Stimulated activated CD4-positive, alpha-beta T cell treated with anti-CD3 and anti-CD28 coated beads, Interleukin-1b, Interleukin-23, amount 100 ng/mL, for 4 hours (primary cell): ENCODE measurements at regions not wholly inside any gene's neighbourhood (a gene's known extent, or its start where the extent isn't known, plus 50 kb on each side); places are given as distances from the start of the nearest gene placed in this dataset.
"Not testable (repeated sequence)": the region's sequence is repeated elsewhere in the genome, so short reads cannot be mapped to it uniquely, and the experiment has no call there.

Experiments
- DNase-seq, 2 donors: peaks; one replicate each; pipeline ENCODE4 v3.0.0-alpha.2; 2020; ENCODE audit warnings: low read depth in 2 of 2

DNA sequence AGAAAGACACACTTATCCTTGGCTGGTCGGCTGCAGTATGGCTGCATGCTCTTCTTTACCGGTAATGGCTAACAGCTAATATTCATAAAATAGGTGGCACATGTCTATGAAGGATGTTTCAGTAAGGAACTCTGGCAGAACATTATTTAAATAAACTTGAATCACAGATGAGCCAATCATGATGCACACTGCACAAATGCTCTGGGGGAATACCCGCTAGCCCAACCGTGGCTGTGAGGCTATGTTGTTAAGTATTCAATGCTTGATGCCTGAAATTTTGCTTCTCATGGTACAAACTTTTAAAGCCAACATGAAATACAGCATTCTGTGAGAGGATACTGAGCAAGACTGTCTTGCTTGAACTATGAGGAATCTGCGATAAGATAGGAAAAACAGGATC, 505.8 kb downstream of the ZEB2 start:
- DNase-seq, result no peak

DNA sequence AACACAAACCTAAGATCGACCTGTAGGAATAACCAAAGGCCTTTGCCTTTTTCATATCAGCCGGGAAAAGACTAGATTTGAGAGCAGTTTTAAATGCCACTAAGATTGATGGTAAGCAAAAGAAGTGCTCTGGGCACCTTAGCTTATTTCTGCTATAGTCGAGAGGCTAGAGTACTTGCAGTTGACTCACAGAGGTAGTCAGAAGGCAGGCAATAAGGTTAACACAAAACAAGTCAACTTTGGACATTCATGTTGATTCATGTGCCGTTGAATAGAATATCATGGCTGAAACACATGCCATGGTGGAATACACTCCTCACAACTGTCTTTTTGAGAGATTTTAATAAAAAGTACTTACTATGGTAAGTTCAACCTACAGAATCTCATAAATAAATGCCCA, 507.6 kb downstream of the ZEB2 start:
- DNase-seq, result no peak

DNA sequence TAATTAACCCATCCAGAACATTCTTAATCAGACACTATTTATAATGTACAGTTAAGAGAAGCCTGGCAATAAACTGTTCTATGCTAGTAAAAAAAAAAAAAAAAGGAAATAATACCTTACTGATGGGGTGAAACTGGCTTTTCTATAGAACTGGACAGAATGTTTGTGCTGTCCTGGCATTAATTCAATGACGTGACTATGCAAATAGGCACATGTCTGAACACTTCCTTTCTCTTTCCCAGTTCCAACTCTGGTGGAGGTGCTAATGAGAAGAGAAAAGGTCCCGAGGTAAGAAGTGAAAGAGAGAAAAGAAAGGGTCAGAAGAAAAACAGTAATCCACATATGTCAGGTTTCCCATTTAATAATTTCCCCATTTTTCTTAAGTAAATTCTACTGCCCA, 508.4 kb downstream of the ZEB2 start:
- no peak for DNase-seq

DNA sequence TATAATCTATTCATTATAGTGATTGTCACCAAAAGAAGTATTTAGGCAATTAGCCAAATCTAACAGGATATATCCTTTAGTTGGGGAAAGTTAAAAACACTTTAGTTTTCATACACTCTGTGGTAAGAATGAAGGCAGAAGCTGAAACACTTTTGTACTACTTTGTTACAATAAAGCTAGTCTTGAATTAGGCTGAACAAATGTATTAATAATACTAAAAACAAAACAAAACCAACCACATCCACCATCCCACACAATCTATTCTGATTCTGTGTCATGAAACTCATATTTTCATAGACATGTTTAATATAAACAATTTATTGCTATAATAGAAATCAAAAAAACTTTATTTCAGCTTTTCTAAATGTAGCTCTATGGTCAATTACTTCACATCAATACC, 508.8 kb downstream of the ZEB2 start:
- DNase-seq, result no peak

DNA sequence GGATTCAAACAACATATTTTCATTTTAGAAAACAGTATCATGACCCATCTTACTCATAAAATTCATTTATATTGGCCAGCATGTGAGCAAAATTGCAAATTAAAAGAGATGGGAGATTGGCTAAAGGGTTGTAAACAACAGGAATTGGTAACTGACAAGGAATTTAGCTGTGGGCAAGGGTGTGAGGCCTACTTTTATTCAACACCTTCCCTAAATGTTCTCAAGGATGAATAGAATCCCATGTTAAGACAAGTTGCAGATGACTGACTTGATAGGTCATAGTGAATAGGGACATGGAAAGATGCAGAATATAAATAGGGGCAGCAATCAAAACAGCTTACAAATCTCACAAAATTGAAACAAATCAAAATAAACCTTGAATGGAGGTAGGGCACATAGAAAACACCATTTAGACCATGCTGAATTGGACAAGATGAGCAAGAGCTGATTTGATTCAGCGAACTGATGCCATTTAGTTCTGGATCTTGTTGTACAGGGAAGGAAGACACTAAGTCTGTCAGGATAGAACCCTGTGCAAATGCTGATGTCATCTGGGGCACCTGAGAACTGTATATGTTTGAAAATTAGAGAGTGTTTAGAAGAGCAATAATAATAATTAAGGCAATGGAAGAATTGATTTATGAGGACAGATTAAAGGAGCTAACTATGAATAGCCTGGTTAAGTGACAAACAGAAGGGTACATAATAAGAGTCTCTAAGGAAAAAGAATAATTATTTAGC, 509.7 kb downstream of the ZEB2 start:
- DNase-seq, result no peak

DNA sequence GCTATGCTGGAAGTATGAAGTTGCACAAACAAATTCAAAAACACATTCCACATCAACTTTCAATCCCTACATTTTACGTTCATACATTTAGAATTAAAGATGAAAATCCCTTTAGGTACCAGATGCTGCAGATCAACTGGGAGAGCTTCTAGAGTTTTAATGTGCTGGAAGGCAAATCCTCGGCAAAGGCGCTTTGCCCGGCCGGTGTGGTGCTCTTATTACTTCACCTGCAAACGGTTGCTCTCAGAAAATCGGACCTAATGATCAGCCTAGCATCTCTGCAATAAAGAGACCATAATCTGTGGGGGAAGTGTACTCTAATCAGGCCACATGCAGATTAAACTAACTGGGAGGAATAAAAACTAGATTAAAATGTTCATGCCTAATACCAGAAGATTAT, 513.8 kb downstream of the ZEB2 start:
- DNase-seq, result no peak

DNA sequence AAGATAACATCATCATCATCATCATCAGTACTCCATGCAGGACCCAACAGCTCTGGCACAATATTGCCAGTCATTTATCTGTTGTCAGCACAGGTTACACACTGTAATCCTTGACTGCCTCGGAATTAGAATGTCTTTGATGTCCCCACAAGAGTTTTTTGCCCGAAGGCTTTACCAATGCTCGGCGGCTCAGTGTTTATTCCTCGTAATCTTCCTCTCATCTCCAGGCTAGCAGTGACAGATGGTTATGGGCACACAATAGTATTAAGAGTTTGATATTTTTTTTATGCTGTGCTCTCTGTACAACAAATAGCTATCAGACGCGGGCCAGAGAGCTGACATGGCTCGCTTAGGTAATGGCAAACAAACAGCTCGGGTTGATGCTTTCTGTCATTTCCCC, 515.2 kb downstream of the ZEB2 start:
- no peak for DNase-seq

DNA sequence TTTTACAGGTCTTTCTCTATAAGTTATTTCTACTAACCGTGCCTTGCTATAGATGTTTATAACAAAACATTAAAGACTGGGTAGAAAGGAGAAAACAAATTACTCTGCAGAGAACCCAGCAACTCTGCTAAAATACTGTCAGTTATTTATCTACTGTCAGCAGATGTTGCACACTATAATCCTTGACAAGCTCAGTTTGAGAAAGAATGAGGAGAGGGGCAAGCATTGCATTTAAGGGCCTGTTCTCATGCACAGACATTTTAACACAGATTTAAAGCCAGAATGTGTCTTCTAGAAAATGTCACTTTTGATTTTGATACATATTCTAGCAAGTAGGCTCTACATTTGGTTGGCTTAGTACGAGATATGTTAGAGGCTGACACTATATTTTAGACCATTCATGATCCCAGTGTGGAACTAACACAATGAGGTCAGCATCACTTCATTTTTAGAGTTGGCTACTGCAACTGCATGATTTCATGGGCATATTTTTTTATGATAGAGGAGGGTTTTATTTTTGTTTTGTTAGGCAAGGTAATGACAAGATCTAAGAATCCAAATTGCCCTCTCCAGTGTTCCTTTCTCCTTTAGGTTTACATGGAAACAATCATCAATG, 516.4 kb downstream of the ZEB2 start:
- DNase-seq, result no peak

DNA sequence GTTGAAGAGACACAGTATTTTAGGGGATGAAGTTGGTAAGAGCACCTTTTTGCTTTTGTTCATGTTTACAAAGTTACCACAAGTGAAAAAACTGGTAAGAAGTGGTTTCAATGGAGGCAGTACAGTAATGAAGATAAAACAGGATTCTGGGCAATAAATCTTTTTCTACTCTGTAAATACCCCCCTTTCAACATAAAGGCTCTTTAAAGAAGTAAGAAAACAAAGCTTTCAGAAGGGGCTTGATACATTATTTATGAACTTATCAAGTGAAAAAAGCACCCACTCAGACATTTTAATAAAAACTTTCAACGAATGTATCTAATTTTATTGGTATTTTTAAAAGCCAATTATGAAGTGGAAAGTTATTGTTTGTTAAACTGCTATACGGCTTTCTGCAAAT, 522.9 kb downstream of the ZEB2 start:
- DNase-seq, result no peak

DNA sequence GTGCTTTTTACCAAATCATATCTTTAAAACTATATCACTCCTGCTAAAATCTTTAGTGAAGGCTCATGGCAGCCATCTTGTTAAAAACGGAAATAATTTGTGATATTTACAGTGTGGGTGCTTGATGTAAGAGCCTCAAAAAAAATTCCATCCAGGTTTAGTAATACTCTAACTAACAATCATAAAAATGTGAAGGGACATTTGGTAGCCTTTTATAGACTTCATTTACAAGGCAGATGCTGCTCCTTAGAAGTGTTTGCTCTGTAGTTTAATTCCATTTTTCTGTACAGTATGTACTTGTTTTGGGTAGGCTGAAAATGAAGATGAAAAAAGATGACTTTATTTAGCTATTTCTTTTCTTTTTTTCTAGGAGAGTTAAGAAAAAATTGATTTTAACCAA, 525.0 kb downstream of the ZEB2 start:
- DNase-seq, result no peak

DNA sequence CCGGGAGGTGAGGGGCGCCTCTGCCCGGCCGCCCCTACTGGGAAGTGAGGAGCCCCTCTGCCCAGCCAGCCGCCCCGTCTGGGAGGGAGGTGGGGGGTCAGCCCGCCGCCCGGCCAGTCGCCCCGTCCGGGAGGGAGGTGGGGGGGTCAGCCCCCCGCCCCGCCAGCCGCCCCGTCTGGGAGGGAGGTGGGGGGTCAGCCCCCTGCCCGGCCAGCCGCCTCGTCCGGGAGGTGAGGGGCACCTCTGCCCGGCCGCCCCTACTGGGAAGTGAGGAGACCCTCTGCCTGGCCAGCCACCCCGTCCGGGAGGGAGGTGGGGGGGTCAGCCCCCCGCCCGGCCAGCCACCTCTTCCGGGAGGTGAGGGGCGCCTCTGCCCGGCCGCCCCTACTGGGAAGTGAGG, 528.3 kb downstream of the ZEB2 start:
- DNase-seq, result not testable (repeated sequence)

DNA sequence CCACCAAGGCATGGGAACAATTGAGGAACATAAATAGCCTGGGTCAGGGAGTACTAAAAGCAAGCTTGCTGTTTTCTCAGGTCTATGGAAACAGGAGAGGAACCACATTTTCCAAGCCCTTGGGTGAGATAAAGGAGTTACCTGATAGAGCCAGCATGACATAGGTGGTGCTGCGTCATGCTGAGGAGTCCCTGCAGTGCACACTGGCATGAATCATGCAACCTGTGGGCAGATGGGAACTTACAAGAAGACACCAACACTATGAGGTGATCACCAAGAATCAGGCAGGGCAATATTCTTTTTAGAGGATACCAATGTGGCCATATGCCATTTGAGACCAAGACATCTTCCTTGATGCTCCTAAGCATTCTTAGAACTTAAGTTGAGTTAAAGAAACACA, 531.8 kb downstream of the ZEB2 start:
- DNase-seq, result no peak

DNA sequence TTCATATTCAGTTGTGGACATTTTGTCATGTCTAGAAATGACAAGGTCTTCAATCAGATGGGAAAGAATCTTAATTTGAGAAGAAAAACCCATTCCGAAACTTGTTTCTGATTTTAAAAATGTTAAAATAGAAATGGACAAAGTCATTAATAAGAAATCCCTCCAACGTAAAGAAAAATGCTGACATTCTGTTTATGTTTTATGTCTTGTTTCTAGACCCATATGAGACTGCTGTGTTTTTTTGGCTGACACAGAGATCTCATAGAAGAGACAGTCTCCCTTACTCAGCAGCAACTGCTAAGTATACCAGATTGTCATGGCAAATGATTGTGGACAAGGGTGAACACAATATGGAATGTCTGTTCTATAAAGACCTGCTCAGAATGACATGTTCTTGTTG, 538.5 kb downstream of the ZEB2 start:
- DNase-seq, result no peak

DNA sequence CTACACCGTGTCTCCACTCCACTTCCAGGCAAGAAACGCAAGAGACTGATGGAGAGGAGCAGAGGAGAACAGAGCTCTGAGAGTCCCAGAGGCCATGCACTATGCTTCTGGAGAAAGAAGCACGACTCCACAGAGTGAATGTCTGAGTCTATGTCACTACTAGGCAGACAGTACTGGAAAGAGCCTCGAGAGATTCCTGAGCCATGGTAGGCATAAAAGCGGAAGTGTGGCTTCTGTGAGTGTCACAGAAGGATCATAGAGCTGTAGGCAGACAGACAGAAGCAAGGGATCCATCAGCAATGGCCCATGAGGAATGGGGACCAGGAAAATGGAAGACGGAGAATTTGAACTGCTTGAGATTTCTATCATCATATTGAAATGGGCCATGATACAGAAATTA, 542.6 kb downstream of the ZEB2 start:
- DNase-seq, result no peak

DNA sequence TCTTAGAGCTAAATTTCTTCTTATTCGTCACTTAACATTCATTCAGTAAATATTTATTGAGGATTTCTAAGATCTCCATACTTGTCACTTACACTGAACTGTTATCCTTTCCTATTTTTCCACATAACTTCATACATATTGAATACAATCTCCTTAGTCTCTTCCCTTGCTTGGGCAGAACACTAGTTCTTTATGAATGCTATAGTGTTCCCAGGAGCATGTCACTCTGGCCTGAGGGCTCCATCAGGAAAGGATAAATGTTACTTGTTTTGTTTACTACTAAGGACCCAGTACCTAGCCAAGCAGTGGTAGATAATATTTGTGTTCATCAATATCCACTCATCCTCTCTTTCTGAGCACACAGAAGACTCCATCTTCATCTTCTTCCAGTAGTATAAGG, 544.7 kb downstream of the ZEB2 start:
- no peak for DNase-seq

DNA sequence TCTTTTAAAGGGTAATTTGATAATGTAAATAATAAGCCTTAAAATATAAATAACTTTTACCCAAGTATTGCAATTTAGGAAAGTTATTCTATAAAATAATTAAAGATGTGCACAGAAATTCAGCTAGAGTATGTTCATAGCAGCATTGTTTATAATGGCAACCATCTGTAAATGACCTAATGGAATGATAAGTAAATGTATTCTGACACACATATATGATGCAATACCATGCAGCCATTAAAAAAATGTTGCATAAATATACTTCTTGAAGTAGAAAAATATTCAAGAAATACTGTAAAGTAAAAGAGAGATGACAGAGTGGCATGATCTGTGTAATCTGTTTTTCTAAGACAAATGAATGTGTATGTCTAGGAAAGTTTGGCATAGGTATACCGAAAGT, 545.7 kb downstream of the ZEB2 start:
- no peak for DNase-seq

DNA sequence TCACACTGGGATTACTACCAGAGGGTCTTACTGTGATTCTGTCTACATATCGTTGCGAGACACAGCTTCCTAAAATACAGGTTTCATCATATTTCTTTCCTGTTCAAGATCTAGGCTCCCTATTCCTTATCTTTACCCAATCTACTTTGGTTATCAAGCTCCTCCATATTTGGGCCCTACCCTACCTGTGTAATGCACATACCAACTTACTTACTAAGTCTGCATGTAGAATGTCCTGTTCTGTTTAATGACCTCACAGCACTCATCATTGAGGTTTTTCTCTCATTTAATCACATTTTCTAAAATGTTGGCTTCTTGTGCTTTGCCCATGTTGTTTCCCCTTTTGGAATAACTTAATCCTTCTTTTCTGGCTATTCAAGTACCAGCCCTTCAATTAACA, 551.1 kb downstream of the ZEB2 start:
- DNase-seq, result no peak

DNA sequence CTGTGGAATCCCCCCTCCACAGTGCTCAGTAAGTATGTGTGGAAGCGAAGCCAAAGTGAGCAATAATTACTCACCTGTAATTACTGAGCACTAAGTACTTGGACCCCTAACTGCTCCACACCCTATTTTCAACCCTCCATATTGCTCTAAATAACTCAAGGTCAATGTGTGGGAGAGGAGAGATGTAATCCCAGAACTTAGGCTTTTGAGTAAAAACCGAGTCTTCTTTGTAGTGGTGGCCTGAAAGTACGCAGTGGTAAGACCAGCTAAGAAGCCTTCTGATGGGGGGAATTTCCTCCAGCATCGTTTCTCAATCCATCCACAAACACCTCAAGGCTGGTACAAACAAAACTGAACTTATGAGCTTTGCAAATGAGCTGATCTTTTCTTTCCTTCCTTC, 551.6 kb downstream of the ZEB2 start:
- no peak for DNase-seq

DNA sequence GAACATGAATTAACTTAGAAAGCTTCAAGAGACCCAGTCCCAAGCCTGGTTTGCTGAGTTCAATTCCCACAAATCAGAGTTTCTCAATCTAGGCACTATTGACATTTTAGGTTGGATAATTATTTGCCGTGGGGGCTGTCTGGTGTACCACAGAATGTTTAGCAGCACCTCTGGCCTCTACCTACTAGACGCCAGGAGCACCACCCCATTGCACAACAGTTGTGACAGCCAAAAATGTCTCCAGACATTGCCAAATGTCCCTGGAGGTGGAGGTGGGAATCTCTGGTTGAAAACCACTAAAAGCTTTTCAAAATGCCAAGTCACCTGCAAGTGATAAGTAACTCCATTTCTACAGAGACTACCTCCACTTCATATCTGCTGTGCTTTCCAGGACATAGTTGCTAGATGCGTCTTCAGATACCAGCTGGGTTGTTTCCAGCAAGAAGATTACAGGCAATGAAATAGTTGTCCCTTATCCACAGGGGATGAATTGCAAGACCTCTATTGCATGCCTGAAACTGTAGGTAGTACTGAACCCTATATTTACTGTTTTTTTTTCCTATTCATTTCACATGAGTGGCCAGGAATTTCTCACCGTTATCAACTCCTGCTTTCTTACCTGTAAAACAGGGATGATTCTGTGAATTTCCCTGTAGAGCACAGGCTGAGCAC, 554.3 kb downstream of the ZEB2 start:
- DNase-seq, result no peak

DNA sequence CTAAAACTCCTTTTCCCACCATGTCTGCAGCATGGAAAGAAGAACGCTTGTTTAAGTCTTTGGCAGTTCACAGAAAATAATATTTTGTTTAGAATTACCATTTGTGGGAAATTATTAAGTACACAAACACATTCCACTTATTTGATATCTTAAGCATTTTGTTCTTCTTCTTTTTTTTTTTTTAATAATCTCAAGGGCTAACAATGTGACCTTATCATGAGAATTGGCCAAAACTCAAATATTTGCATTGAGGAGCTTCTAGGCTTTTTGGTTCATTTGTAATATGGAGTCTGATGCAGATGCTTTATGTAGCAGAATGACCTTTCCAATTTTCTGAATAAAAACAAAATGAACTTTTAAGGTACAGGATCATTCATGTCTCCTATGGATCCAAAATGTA, 555.0 kb downstream of the ZEB2 start:
- DNase-seq, result no peak

DNA sequence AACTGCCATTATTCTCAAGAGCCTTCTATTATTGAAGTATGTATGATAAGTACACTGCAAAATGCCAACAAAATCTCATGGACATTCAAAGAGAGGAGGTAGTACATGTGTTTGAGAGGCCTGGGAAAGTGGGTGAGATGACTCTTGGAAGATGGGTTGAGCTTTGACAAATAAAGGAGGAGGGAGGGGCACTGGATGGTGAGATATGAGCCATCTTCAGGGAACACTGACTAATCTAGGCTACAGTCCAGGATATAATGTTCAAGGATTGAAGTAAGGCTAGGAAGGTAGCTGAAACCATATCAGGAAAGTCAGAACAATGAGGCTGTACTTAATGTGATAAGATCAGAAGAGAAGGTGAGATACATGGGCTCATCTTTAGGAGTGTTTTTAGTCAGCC, 559.7 kb downstream of the ZEB2 start:
- no peak for DNase-seq

DNA sequence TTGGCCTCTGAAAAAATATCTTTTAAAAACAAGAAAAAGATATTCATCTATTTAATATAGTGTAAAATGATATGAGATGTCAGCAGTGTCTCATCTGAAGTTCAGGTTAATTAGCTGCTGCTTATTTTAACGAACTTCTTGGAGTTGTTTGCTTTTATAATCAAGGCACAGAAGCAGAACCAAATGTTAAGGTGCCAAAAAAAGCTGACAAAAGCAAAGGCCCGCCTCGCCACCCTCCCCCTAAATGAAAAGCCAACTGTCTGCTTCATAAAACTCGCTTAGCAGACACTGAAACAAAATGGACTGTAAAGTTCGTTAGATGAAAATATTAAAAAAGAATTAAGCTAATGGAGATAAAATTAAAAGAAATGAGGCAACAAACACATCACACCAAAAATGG, 562.6 kb downstream of the ZEB2 start:
- no peak for DNase-seq

DNA sequence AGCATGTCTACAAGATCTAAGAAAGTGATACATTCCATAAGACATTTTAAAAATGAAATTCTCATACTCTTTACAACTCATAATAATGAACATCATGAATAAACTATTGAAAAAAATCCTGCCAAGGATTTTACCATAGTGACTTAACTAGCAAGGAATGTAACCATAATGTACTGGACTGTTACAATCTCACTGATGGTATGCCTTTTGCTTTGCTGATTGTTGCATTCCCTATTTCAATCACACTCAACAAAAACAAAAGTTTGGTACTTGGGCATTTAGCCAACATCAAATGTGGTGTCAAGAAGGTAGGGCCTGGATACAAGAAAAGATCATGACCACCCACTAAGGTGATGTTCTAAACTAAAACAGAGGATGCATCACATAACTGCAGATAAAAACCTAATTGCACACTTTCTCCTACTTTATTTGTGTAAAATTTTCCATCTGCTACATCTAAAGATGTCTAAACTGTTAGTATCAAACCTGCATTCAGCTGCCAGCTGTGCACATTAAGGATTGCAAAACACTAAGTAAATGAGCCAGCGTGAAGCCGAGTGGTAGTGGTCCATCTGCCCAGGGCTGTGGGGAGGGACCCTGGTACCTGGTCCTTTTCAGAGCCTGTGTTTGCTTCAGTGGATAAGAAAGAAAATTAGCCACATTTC, 564.4 kb downstream of the ZEB2 start:
- DNase-seq, result no peak
